ENCODE measurements at regions not wholly inside any gene's neighbourhood (a gene's known extent, or its start where the extent isn't known, plus 50 kb on each side); places are given as distances from the start of the nearest gene placed in this dataset. TPM values are rescaled to one million over a fixed set of nuclear protein-coding genes. Genes with fewer than 3 reads are reported as not detected.
"Not testable (repeated sequence)": the region's sequence is repeated elsewhere in the genome, so short reads cannot be mapped to it uniquely, and the experiment has no call there.

- H3K9me3 ChIP-seq, result no peaks in the 10 kb centered on the region
- peak in 6 of 7 experiments; percentile 15 to 39 (median 37) for TF ChIP-seq CTCF (IDR thresholded peaks at IDR 0.05)
- TF ChIP-seq POLR2A (IDR thresholded peaks at IDR 0.05), result no peak
- no peaks in the 10 kb centered on the region for H3K36me3 ChIP-seq (replicated peaks in 1 of 2; ENCODE audit: insufficient read depth in 1 of 2, low read depth in 2 of 2)
- intact Hi-C loops (cut with DNase I), result no loop called here
- no peak overlapping the region for H3K27ac ChIP-seq
- no peak for ATAC-seq
- no peaks in the 10 kb centered on the region for H3K27me3 ChIP-seq
- WGBS, 2 donors, result 31 to 43% methylated on average over 3 of the region's 3 CpGs
- no peaks in the 10 kb centered on the region for H3K4me1 ChIP-seq
- DNase-seq, result no peak
- H3K4me3 ChIP-seq, result no peak overlapping the region
These were observed 65.5 kb upstream of the CHORDC1 start for GRCh38 chr11:90288212-90288821.

GRCh38 chr11:90286640-90287039 lies 63.8 kb upstream of the CHORDC1 start:
- DNase-seq (no peak), ATAC-seq (no peak)
- intact Hi-C loops (cut with DNase I), result no loop called here
- Histone ChIP-seq H3K9me3 (no peaks in the 10 kb centered on the region), H3K4me1 (no peaks in the 10 kb centered on the region), H3K27me3 (no peaks in the 10 kb centered on the region), H3K27ac (no peak overlapping the region), H3K36me3 (replicated peaks in 1 of 2; ENCODE audit: insufficient read depth in 1 of 2, low read depth in 2 of 2) (no peaks in the 10 kb centered on the region), H3K4me3 (no peak overlapping the region)
- WGBS, 2 donors, result 58 to 61% methylated on average over 2 of the region's 2 CpGs
- no peak for TF ChIP-seq POLR2A (IDR thresholded peaks at IDR 0.05)
- TF ChIP-seq CTCF (IDR thresholded peaks at IDR 0.05), result no peak

GRCh38 chr11:90284171-90284570 lies 61.3 kb upstream of the CHORDC1 start:
- Histone ChIP-seq H3K4me3 (no peak overlapping the region), H3K36me3 (replicated peaks in 1 of 2; ENCODE audit: insufficient read depth in 1 of 2, low read depth in 2 of 2) (no peaks in the 10 kb centered on the region), H3K9me3 (no peaks in the 10 kb centered on the region), H3K27ac (no peak overlapping the region), H3K4me1 (no peaks in the 10 kb centered on the region), H3K27me3 (no peaks in the 10 kb centered on the region)
- intact Hi-C loops (cut with DNase I), result no loop called here
- no peak for TF ChIP-seq CTCF (IDR thresholded peaks at IDR 0.05)
- TF ChIP-seq POLR2A (IDR thresholded peaks at IDR 0.05), result no peak
- DNase-seq, result no peak
- ATAC-seq, result no peak
- WGBS, 2 donors, result 30 to 31% methylated on average over 1 of the region's 1 CpG

- 77 to 82% methylated on average over 12 to 13 of the region's 13 CpGs for WGBS, 2 donors
These were observed 59.8 kb upstream of the CHORDC1 start for GRCh38 chr11:90282551-90283071.

GRCh38 chr11:90274362-90274761 lies 51.5 kb upstream of the CHORDC1 start:
- Histone ChIP-seq H3K4me3 (no peak overlapping the region), H3K27ac (no peak overlapping the region), H3K36me3 (replicated peaks in 1 of 2; ENCODE audit: insufficient read depth in 1 of 2, low read depth in 2 of 2) (no peaks in the 10 kb centered on the region), H3K27me3 (no peaks in the 10 kb centered on the region), H3K9me3 (no peaks in the 10 kb centered on the region), H3K4me1 (no peaks in the 10 kb centered on the region)
- no peak for TF ChIP-seq CTCF (IDR thresholded peaks at IDR 0.05)
- TF ChIP-seq POLR2A (IDR thresholded peaks at IDR 0.05), result no peak
- 64 to 66% methylated on average over 4 of the region's 4 CpGs for WGBS, 2 donors
- DNase-seq (no peak), ATAC-seq (no peak)
- intact Hi-C loops (cut with DNase I), result no loop called here

More at GRCh38 chr11:90282551-90283071, 59.8 kb upstream of the CHORDC1 start:
- intact Hi-C loops (cut with DNase I); H3K4me1 ChIP-seq; ATAC-seq; H3K27me3 ChIP-seq; H3K27ac ChIP-seq; H3K9me3 ChIP-seq; H3K36me3 ChIP-seq (replicated peaks in 1 of 2; ENCODE audit: insufficient read depth in 1 of 2, low read depth in 2 of 2); H3K4me3 ChIP-seq: not testable (repeated sequence)
- peak in 1 of 4 donors; percentile 5 for DNase-seq

MicroRNAs in the stretch of these regions (microRNA counts, 767-probe panel; counts per million panel counts)
- microRNA hsa-miR-1261, result 0 to 736 counts per million in 2 donors

Small RNAs in the stretch of these regions (microRNA-seq; reads per million reads assigned to microRNA genes)
- gene MIR1261 (ENCODE audit: borderline number of aligned reads in 2 of 2, borderline replicate concordance in 2 of 2) (0 reads per million in 2 donors), gene MIR4490 (ENCODE audit: borderline number of aligned reads in 2 of 2, borderline replicate concordance in 2 of 2) (0 reads per million in 2 donors)

Small RNAs in the stretch of these regions (small RNA-seq; reads per million reads assigned to genes)
- gene AP001002.3 (not detected), gene MIR1261 (not detected), gene MIR4490 (not detected)

Measured in body of pancreas (tissue), 4 donors.